Epithelial cell of esophagus (primary cell): ENCODE measurements at regions not wholly inside any gene's neighbourhood (a gene's known extent, or its start where the extent isn't known, plus 50 kb on each side); places are given as distances from the start of the nearest gene placed in this dataset.
A peak's percentile ranks its signal among the peaks of the same experiment; 100 is the strongest.
"Not testable (repeated sequence)": the region's sequence is repeated elsewhere in the genome, so short reads cannot be mapped to it uniquely, and the experiment has no call there.

Source experiments
- DNase-seq: peaks from one replicate; pipeline ENCODE4 v3.0.0; 2010; ENCODE audit warnings: low read depth
- H3K4me3 ChIP-seq: 2 replicates; pipeline ENCODE4 v1.5.1; 2011; ENCODE audit warnings: mild to moderate bottlenecking, low read length, control low read depth
- CTCF ChIP-seq: IDR thresholded peaks from 2 replicates; pipeline ENCODE4 v1.5.1; 2011; ENCODE audit warnings: low read depth, mild to moderate bottlenecking, low read length, control low read depth, inconsistent platforms; ENCODE audit not compliant: insufficient read depth; ENCODE audit errors: missing control alignments

DNA sequence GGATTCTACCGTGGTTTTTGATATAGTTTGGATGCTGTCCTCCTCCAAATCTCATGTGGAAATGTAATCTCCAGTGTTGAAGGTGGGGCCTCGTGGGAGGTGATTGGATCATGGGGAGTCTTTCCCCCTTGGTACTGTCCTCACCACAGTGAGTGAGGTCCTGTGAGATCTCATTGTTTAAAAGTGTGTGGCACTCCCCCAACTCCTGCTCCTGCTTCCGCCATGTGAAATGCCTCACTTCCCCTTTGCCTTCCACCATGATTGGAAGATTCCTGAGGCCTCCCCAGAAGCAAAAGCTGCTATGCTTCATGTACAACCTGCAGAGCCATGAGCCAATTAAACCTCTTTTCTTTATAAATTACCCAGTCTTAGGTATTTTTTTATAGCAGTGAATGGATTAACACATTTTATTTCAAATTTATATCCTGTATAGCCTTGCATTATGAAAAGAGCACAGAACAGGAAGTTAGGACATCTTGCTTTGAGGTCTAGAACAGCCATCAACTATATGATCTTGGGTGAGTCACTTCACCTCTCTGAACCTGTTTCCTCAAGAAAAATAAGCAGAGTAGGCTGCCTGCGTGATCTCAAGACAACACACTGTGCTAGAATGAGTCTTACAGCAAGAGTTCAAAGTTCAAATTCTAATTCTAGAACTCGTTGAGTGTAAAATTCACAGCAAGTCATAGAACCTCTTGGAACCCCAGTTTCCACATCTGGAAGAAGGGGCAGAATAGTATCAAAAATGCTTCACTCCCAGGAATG lies 160.9 kb upstream of the EEA1 start:
- DNase-seq = peak; percentile 93
- no peak overlapping the region for H3K4me3 ChIP-seq
- no peak for TF ChIP-seq CTCF

DNA sequence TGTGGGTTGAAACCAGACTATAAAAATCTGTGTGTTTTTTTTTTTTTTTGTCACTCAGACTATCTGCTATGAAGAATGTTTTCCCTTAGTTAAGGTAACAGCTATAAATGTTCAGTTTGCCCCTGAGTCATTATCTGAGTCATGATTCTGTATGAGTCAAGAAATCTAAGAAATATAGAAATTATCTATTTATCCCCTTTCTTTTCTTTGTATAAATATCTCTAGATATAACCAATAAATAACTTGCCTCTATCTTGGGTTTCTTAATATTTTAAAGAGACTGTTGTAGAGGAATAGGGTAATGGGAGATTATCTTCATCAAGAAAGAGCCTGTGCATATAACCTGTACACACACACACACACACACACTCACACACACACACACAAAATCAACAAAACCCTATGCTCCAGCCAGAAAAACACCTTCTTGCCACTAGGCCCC lies 161.7 kb upstream of the EEA1 start:
- peak; percentile 79 for DNase-seq
- no peak overlapping the region for H3K4me3 ChIP-seq
- TF ChIP-seq CTCF = no peak

GRCh38 chr12:93091886-93092648 lies 163.0 kb upstream of the EEA1 start:
- TF ChIP-seq CTCF = no peak
- no peak for DNase-seq
- no peak overlapping the region for H3K4me3 ChIP-seq

- TF ChIP-seq CTCF = no peak
- peak; percentile 65 for DNase-seq
- no peak overlapping the region for H3K4me3 ChIP-seq
Observed at GRCh38 chr12:93092649-93092945, 163.5 kb upstream of the EEA1 start.

DNA sequence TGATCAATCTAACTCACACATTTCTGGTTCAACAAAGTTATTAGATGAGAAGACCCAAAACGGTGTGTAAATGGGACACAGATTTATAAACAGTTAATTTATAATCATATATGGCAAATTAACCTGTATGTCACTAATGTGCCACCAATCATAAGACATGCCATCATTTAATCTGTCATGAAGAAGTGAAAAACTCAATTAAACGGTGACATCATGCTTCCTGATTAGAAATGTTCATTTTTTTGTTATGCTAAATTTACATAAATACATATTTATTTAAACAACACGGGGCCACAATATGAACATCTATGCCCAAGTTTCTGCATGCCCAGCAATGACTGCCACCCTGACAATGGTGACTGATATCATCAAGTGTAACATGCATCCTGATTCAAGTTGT lies 164.1 kb upstream of the EEA1 start:
- no peak overlapping the region for H3K4me3 ChIP-seq
- DNase-seq = no peak
- no peak for TF ChIP-seq CTCF

- not testable (repeated sequence) for H3K4me3 ChIP-seq, DNase-seq
Observed at GRCh38 chr12:93094222-93094621, 165.1 kb upstream of the EEA1 start.

- no peak overlapping the region for H3K4me3 ChIP-seq
- no peak for DNase-seq
- no peak for TF ChIP-seq CTCF
Observed at GRCh38 chr12:93094988-93095737, 166.1 kb upstream of the EEA1 start.
